Esophagus muscularis mucosa (tissue), 4 donors: ENCODE measurements at regions not wholly inside any gene's neighbourhood (a gene's known extent, or its start where the extent isn't known, plus 50 kb on each side); places are given as distances from the start of the nearest gene placed in this dataset.

ENCODE experiments used
- CTCF ChIP-seq, 3 experiments: fragments of 200-600 bp in 2 of 3; fragments of 450-650 bp in 1 of 3; sonication (generic) in 2 of 3; IDR thresholded peaks; one replicate each; pipeline ENCODE4 v1.5.1; 2017 to 2019; ENCODE audit warnings: antibody characterized with exemption in 3 of 3, mild to moderate bottlenecking in 2 of 3, moderate library complexity in 1 of 3
- EP300 ChIP-seq: sonication (generic); formaldehyde crosslinking; IDR thresholded peaks from one replicate; pipeline ENCODE4 v1.6.1; 2017; ENCODE audit warnings: antibody characterized with exemption
- POLR2A ChIP-seq: fragments of 450-650 bp; IDR thresholded peaks from one replicate; pipeline ENCODE4 v1.6.1; 2017; ENCODE audit warnings: antibody characterized with exemption, moderate library complexity, mild to moderate bottlenecking, low read depth
- POLR2AphosphoS5 ChIP-seq, 2 donors: sonication (generic); formaldehyde crosslinking; IDR thresholded peaks; one replicate each; pipeline ENCODE4 v1.6.1; 2017; ENCODE audit warnings: antibody characterized with exemption in 2 of 2

GRCh38 chr13:82947191-82947621 is 935.1 kb downstream of the SLITRK1 start:
- TF ChIP-seq POLR2A = no peak
- no peak for TF ChIP-seq CTCF (IDR thresholded peaks at IDR 0.05)
- TF ChIP-seq EP300 = no peak
- no peak for TF ChIP-seq POLR2AphosphoS5 (IDR thresholded peaks at IDR 0.05)
